ENCODE measurements at regions not wholly inside any gene's neighbourhood (a gene's known extent, or its start where the extent isn't known, plus 50 kb on each side); places are given as distances from the start of the nearest gene placed in this dataset.
"Not testable (repeated sequence)": the region's sequence is repeated elsewhere in the genome, so short reads cannot be mapped to it uniquely, and the experiment has no call there.

DNA sequence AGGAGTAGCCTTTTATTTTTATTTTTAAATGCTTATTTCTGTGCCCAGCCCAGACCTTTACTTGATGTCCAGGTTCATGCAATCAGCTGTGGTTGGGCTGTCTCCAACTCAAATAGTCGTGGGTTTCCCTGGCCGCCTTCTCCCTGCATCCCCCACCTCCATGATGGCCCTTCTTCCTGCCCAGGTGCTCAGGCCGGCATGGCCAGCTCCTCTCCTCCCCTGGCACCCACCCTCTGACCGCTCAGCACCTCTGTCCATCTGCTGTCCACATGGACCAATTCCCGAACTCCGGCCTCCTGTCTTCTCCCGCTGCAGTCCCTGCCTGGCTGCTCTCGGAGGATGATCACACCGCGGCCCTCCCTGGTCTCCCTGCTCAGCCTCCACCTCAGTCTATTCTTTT lies 81.2 kb upstream of the SULF2 start:
- no peak for DNase-seq (ENCODE audit: low read depth in 2 of 2)

GRCh38 chr20:47865912-47866311 lies 80.6 kb upstream of the SULF2 start:
- no peak for DNase-seq (ENCODE audit: low read depth in 2 of 2)

DNA sequence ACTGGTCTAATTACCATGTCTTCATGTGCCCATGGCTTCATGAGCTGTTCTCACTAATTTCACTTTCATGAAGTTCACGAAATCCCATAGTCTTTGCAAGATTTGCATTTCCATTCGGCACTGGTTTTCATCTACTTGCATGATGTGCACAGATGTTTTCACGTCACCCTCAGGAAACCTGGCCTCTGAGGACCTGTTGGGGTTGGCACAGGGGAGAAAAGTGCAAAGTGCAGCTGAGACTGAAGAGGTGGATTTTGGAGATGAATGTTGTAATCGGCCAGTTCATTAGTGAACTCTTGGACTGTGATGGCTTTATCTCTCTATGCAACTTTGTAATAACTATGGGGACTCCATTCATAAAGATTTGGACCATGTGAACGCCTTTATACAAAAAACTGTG lies 80.2 kb upstream of the SULF2 start:
- DNase-seq (ENCODE audit: low read depth in 2 of 2), result no peak

- DNase-seq (ENCODE audit: low read depth in 2 of 2), result no peak
Observed at GRCh38 chr20:47863981-47864380, 78.7 kb upstream of the SULF2 start.

DNA sequence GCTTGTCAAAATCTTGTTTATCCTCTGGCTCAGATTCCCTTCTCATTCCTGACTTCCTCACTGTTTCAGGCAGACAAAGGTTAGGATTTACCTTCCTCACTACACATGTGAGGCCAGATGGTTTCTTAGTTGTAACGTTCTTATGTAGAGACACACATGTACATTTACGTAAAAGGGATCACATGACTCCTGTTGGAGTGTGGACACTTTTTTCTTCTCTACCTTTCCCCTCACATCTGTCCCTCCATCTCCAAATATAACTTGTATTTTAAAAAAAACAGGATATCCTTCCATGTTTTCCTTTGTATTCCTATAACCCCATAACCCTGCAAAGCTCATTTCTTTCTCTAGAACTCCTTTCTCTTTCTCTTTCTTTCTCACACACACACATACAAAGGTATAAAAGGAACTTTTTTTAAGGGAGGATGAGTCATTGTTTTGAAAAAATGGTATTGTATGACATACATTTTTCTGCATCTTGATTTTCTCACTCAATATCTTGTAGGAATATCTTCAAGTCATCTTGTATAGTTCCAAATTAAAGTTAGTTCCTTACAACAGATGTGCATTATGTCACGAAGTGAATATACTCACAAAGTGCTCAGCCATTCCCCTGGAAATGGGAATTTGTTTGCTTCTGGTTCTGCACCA lies 78.2 kb upstream of the SULF2 start:
- no peak for DNase-seq (ENCODE audit: low read depth in 2 of 2)

DNA sequence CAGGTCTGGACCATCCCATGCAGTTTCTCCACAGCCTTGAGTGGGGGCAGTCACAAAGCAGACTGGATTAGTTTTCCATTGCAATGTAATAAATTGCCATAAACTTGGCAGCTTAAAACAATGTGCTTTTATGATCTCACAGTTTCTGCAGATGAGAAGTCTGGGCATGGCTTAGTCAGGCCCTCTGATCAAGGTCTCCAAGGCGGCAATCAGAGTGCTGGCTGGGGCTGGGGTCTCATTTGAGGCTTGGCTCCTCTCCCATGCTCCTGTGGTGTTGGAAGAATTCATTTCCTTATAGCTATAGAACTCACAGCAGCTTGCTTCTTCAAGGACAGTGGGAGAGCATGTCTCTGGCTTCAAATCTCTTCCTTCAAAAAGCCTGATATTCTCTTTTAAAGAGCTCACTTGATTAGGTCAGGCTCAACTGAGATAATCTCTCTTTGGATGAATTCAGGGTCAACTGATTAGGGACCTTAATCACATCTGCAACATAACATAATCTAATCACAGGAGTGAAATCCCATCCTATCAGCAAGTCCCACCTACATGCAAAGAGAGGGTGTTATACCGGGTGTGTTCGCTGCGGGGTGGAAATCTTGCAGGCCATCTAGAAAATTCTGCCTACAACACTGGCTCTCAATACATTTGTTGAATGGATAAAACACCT lies 77.4 kb upstream of the SULF2 start:
- DNase-seq (ENCODE audit: low read depth in 2 of 2), result no peak

GRCh38 chr20:47861116-47861515 lies 75.8 kb upstream of the SULF2 start:
- no peak for DNase-seq (ENCODE audit: low read depth in 2 of 2)

DNA sequence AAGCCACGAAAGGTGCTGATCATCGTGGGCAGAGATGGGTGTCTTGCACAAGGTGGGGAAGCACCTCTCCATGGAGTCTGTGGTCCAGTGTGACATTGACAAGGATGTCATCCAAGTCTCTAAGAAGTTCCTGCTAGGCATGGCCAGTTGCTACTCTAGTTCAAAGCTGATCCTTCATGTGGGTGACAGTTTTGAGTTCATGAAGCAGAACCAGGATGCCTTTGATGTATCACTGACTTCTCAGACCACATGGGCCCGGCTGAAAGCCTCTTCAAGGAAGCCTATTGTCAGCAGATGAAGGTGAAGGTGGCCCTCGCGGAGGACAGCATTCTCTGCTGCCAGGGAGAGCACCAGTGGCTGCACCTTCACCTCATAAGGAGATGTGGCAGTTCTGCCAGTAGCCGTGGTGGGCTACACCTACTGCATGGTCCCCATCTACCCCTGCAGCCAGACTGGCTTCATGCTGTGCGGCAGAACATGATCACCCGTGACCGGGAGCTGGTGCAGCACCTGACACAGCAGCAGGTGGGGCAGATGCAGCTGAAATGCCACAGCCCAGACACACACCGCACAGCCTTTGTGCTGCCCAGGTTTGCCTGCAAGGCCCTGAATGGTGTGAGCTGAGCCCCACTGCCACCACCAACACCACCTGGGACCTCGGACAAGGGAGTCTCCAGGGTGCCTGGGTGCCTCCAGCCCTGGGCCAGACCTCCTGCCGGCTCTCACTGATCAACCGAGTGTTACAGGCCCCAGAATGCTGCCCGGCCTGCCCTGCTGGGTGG lies 75.0 kb upstream of the SULF2 start:
- no peak for DNase-seq (ENCODE audit: low read depth in 2 of 2)

GRCh38 chr20:47859278-47859677 lies 74.0 kb upstream of the SULF2 start:
- DNase-seq (ENCODE audit: low read depth in 2 of 2), result no peak

- DNase-seq (ENCODE audit: low read depth in 2 of 2), result no peak
Observed at GRCh38 chr20:47857569-47858464, 72.5 kb upstream of the SULF2 start.

DNA sequence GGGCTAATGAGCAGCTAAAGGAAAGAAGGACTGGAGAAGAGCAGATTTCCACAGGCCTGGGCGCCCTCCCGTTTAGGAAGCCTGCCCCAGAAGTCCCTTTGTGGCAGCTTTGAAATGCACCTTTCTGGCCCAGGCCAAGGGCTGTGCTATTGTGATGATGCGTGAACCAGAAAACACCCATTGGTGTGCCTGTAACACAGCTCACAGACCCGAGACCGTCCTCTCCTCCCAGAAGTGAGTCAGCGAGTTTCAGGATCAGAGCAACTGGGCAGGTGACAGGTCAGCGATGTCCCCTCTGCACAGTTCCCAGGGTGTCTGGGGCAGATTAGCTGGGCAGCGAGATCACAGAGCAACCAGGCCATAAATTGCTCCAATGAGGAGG lies 71.9 kb upstream of the SULF2 start:
- DNase-seq (ENCODE audit: low read depth in 2 of 2), result no peak

DNA sequence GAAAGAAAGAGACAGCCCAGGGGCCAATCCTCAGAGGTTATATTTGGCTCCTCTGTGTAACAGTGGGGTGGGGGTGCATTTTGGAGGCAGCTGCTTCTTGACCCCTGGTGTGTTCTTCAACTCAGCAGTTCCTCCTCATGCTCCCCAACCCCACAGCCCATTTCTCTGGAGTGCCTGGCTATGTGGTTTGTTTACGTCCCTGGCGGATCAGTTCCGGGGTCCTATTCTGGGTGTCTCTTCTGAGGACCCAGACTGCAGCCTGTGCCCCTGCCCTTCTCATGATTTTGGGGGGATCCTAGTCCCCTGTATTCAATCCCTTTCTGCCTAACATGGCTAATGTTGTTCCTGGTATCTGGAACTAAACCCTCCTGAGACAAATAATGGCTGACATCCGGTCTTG lies 70.5 kb upstream of the SULF2 start:
- DNase-seq (ENCODE audit: low read depth in 2 of 2), result no peak

DNA sequence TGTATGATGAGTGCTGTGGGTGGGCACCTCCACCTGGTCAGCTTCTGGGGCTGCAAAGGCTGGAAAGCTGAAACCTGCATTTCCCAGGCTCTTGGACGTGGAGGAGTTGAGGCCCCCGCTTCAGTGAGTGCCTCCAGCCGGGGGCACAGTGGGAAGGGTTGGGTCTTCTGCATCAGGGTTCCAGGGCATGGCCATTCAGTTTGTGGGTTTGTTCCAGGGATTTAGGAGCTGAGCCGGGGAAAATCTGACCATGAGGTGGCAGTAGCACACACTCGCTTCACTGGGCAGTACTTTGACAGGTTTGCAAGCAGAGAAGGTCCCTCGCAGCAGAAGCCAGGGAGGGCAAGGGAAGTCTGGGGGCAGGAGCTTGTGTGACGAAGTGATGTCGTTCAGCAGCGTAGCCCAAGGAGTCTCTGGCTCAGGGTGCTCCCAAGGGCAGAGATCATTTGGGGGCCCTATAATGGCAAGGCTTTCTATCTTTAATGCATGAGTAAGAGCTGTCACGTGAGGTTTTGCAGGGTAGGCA lies 69.5 kb upstream of the SULF2 start:
- peak in 1 of 2 donors; percentile 1 for DNase-seq (ENCODE audit: low read depth in 2 of 2)

GRCh38 chr20:47851774-47852173 lies 66.5 kb upstream of the SULF2 start:
- no peak for DNase-seq (ENCODE audit: low read depth in 2 of 2)

DNA sequence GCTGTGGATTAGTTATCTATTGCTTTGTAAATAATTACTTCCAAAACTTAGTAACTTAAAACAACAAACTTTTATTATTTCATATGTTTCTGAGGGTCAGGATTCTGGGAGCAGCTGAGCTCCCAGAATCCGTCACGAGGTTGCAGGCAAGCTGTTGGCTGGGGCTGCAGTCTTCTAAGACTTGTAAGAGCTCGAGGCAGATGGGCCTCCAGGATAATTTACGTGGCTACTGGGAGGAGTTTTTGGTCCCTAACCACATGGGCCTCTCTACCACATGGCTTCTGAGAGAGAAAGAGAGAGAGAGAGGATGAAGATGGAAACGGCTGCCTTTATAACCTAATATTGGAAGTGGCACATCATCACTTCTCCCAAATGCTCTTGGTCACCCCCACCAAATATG lies 64.9 kb upstream of the SULF2 start:
- DNase-seq (ENCODE audit: low read depth in 2 of 2), result no peak

DNA sequence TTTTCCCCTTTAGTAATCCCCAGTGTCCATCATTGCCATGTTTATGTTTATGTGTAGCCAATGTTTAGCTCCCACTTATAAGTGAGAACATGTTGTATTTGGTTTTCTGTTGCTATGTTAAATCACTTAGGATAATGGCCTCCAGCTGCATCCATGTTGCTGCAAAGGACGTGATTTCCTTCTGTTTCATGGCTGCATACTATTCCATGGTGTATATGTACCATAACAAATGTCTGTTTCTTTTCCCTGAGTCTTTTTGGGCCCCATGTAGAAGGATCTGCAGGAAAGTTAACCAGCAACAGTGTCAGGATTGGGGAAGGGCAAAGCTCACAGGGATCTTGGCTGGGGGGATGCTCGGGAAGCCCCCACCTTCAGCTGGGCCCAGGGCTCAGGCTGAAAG lies 64.3 kb upstream of the SULF2 start:
- DNase-seq (ENCODE audit: low read depth in 2 of 2), result no peak

DNA sequence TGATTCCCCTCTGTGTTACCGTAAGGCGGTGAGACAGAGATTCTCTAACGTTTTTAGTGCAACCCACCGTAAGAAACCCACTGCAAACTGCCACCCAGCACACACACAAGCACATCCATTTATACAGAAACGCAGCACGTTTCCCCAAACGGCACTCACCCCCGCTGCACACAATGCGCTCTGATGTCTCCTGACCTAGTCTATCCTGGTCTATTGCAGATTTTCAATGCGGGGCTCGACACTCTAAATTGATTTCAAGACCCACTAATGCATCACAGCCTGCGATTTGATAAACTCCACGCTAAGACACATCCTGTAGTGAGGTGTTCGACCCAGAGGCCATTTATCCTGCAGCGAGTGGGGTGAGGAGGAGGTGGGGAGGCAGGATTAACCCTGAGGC lies 63.7 kb upstream of the SULF2 start:
- DNase-seq (ENCODE audit: low read depth in 2 of 2), result no peak

DNA sequence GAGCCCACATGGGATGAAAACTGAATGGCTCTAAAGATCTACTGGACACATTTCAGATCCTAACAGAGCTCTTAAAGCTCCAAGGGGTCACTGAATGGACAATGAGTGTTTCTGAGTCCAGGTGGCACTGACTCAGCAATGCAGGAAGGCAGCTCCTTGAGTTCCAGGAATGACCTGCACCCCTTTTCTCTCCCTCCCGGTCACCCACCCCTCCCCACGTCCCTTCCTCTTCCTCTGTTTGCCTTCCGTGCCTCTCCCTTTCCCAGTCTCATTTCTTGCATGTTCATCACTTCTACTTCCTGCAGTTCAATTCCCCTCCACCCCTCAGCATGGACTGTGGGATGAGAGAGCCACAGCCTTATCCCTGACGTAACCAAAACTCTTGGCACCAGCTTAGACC lies 63.3 kb upstream of the SULF2 start:
- not testable (repeated sequence) for DNase-seq (ENCODE audit: low read depth in 2 of 2)

DNA sequence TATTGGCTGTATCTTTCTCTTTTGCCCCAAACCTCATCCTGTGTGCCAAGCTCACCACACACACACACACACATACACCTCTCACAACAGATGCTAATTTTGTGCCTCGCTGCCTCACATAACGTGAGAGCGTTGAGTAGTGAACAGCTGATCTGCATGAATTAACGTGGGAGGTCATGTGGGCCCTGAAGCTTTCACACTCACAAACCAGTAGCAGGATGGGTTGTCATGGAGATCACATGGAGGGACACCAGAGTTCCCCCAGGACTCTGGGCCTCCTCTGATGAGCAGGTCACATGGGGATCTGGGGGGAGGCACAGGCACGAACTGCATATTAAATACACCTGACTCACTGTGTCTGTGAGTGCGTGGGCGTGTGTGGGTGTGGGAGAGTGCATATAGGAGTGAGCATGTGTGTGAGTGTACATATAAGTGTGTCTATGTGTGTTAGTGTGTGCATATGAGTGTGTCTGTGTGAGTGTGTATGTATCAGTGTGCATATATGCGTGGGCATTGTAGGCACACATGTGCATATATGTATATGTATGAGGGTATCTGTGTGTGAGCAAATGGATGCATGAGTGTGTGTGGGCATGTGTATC lies 62.7 kb upstream of the SULF2 start:
- no peak for DNase-seq (ENCODE audit: low read depth in 2 of 2)

- not testable (repeated sequence) for DNase-seq (ENCODE audit: low read depth in 2 of 2)
Observed at GRCh38 chr20:47847220-47847619, 61.9 kb upstream of the SULF2 start.

- DNase-seq (ENCODE audit: low read depth in 2 of 2), result not testable (repeated sequence)
Observed at GRCh38 chr20:47846651-47847050, 61.4 kb upstream of the SULF2 start.

Data from activated CD4-positive, alpha-beta T cell treated with anti-CD3 and anti-CD28 coated beads for 24 hours (primary cell).